A204.1 (cell line): ENCODE measurements at regions not wholly inside any gene's neighbourhood (a gene's known extent, or its start where the extent isn't known, plus 50 kb on each side); places are given as distances from the start of the nearest gene placed in this dataset.

ENCODE experiments used
- FAIRE-seq: peaks from 2 replicates; lab custom pipeline; 2012; peaks lifted over from hg19 to GRCh38; lab: Jason Lieb, UNC

DNA sequence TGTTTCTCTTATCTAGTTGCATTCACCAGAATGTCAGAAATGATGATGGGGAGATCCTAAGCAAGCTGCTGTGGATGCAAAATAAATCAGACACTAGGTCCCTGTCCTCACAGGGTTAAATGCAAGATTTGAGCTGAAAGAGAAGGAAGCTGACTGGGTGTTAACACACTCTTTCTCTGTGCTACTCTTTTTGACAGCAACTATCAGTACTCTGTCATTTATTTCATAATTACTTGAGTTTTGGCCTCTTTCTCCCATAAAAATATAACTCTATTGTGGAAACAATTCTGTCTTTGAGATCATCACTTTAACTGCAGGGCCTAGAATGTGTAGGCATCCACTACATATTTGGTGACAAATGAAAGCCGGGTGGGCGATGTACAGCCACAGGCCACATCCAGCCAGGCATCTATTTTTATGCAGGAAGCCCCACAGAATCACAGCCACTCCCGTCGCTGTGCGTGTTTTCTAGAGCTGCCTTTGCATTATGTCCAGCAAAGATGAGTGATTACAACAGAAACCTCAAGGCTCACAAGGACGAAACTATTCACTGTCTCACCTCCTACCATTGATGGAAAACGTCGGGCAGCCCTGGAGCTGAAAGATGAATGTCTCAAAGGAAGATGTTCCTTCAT lies 849.0 kb downstream of the RNF144A start:
- no peak for FAIRE-seq

DNA sequence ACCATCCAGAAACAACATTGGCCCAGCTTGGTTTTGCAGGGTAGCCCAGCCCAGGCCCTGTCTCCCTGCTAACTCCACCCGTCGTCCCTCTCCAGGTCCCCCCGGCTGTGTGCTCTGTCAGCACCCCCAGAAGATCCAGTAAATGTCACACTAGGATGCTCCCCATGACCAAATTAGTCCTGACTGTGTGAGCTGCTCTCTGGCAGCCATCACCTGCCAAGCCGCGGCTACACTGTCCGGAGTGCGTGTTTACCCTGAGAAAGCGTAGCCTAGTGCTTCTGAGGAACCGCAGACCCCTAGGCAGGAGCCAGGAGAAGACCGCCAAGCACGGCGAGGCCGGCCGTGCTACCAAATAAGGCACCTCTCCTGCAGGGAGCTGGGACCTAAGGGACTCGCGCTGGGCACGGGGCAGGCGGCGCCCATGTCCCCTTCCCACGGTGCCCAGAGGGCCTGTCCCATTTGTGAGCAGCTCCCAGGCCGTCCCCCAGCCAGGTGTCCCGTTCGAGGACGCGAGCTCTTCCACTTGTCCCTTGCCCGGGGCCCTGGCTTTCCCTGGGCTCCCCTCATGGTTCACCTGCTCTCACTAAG lies 849.9 kb downstream of the RNF144A start:
- no peak for FAIRE-seq

DNA sequence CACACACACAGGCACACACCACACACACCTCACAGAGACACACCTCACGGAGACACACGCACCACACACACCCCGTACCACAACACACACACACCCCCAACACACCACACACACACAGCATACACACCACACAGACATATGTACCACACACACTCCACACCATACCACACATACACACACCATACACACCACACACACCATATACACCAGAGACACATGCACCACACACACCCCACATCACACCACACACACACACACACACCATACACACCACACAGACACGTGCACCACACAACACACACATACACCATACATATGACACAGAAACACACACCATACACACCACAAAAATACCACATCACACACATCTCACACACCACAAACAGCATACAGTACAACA lies 850.7 kb downstream of the RNF144A start:
- no peak for FAIRE-seq

DNA sequence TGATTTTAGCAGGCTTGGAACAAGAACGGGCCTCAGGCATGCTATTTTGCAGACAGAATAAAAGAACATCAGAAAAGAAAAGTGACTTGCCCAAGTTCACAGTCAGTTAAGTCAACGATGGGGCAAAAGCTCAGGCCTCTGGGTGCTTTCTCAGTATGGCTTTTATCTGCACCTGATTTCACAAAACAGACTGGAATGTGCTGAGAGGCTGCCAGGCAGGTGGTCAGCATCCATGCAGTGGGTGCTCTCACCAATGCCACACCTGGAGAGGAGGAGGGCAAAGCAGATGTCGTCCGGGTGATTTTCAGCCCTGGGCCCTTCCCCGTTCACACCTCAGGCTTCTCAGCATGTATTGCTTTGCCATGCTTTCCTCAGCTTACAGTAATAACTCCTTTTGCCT lies 854.6 kb downstream of the RNF144A start:
- FAIRE-seq: no peak

DNA sequence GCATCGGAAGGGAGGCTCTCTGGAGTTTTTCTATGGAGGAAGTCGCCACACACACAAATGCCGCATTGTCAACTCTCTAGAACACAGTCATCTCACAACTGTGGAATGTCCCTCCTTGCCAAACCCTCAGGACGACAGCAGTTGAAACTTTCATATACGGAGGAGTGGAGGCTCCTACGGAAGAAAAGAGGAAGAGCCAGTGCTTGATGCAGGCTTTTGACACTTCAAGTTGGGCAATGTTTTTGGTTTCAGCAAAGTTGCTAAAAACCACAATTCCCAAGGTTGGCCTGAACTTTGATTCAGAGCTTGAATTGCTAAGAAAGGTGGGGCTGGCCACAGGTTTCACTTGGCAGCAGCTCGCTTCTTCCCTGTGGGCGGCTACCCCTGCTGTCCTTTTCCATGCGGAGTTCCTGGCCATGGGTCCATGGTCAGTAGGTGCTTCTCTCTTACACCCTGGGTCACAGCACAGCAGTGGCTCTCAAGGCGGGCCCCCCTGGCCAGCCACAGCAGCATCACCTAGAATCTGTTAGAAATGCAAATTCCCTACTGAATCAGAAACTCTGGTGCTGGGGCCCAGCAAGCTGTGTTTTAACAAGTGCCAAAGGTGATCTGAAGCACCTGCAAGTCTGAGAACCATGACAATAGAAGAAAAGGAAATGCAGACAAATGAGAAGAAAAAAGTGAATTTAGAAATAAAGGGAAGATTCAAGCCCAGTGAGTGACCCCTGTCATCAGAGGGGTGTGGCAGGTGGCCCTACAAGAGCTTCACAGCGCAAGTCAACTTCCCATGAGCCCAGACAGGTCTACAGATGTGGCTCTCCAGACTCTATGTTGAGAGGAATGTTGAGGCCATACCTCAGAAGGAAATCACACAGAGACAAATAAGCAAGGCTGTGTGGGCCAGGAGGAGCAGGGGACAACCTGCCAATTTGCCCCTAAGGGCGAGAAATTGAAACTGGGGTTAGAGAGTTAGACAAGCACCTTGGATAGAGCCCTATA lies 856.4 kb downstream of the RNF144A start:
- no peak for FAIRE-seq

DNA sequence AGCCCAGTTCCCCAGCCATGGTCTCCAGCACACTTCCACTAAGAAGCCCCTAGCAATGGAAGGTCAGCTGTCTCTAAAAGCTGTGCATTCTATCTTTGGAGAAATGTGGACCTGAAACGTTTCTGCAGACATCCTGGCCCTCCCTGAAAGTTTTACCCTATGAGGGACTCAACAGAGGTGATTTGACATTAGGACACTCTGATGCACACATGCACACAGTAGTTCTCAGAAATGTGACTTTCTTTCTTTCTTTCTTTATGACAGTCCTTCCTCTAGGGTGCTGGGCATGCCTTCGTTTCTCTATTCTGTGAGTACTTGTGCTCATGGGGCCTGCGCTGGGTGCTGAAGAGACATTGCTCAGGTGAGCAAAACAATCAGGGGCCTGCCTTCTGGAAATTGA lies 857.3 kb downstream of the RNF144A start:
- no peak for FAIRE-seq

DNA sequence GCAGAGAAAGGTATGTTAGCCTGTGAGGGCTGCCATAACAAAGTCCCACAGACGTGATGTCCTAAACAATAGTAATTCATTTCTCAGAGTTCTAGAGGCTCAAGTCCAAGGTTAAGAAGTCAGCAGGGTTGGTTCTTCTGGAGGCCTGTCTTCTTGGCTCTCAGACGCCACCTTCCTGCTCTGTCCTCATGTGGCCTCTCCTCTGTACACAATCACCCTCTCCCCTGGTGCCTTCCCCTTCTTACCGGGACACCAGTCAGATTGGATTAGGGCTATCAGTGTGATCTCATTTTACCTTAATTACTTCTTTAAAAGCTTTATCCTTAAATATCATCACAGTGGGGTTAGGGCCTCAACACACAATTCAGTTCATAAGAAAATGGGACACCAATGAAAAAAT lies 860.5 kb downstream of the RNF144A start:
- FAIRE-seq: no peak

DNA sequence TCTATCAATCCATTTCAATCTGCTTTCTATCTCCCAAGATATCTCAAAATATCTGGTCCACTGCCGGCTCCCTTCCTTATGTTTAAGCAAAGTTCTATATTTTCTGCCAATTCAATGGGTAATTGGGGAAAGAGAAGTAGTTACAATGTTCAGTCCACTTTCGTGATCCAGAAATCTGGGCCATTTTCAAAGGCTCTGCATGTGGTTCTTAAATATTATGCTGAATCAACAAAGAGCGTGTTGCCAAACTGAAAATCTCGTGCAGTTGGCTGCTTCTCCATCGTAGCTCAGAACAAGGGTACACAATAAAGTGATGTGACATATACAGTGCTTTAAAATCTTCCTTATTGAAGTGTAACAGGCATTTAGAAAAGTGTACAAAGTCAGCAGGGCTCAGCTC lies 863.1 kb downstream of the RNF144A start:
- no peak for FAIRE-seq

DNA sequence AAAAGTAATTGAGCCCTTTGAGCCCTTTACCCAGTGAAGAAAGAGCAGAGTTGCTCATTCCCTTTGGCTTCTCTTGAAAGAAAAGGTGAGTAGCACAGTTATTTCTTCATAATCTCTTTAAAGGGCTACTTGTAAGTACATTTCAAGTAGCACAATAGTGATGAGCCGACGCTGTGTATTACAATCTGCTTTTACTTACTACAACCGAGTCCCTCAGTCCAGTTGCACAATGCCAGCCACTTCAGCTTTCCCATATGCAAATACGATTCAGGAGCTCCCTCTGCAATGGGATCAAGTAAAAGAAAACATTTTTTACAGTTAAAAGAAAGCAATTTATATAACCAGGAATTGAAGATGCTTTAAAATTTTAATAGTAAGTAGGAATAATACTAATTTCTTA lies 868.5 kb downstream of the RNF144A start:
- FAIRE-seq: no peak

DNA sequence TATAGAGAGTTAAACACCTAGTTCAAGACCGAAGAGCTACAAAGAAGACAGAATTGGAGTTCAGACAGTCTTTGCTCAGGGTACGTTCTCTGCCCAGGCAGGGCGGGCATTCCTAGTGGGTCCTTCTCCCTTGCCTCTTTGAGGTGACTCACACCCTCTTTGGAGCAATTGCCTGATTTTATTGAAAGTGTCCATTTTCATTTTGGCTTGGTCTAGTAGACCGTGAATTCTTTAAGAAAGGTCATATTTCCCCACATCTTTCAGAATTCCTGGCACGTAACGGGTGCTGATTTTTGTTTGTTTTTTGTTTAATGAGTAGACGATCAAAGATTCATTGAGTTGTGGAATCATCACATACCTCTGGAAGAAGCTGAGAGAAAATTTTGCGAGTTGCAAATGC lies 871.5 kb downstream of the RNF144A start:
- FAIRE-seq: no peak

DNA sequence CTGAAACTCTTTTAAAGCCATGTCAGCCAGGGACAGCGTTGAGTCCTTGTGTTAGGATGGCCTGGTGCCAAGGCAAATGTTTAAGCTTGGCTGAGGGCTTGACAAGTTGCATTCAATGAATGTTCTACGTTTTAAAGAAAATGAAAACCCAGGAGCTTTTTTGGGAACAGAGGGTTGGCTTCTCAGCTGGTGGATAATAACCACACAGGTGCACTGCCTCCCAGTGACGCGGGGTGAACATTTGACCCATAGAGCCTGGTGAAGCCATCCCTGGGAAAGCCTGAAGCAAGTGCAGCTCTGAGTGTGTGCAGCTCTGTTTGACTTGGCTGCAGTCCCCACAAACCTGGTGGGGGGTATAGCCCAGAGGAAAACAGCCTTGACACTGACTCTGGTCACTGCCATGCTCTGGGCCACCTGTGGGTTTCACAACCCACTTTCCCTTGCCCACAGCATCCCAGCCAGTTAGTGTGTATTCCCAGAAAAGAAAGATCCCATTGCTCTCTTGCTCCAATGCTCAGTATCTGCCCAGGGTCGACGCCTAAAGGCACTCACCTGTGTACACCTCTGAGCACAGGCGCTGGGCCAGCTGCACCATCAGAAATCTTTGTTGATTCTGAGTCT lies 874.9 kb downstream of the RNF144A start:
- no peak for FAIRE-seq

DNA sequence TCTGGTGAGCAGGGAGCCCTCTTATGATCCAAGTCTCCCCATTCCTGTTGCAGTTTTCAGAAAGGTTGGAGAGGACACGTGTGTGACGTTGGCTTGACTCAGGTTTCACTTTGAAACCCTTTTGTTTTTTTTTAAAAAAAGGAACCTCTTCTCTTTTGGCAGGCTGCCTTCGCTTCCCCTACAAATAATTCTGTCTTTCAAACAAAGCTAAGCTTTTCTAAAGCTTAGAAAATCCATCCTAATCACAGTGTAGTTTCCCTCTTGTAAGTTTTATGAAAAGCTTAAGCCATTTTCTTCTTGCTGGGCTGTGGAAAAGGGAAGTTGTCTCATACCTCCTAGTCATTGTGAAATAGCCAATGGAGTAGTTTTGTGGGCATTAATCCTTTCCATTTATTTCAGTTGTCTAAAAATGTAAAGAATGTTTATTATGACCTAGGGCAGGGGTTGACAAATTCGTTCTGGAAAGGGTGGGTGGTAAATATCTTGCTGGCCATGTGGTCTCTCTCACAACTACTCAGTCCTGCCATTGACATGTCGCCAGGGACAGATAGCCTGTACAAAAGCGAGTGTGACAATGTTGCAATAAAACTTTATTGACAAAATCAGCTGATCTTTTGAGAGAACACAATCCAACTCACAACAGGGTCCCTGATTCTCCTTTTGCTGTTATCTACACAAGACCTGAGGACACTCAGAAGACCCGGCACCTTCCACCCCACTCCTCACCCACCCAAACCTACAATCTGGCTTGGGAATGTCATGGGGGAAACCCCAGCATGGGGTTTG lies 878.8 kb downstream of the RNF144A start:
- FAIRE-seq: no peak

DNA sequence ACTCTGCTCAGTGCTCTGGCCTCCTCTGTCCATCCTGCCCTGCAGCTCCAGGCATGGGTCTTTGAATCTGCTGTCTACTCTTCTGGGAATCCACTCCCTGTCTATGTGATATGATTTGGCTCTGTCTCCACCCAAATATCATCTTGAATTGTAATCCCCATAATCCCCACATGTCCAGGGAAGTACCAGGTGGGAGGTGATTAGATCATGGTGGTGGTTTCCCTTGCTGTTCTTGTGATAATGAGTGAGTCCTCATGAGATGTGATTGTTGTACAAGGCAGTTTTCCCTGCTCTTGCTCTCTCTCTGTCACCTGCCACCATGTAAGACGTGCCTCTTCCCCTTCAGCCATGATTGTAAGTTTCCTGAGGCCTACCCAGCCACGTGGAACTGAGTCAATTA lies 881.8 kb upstream of the ID2 start:
- no peak for FAIRE-seq

DNA sequence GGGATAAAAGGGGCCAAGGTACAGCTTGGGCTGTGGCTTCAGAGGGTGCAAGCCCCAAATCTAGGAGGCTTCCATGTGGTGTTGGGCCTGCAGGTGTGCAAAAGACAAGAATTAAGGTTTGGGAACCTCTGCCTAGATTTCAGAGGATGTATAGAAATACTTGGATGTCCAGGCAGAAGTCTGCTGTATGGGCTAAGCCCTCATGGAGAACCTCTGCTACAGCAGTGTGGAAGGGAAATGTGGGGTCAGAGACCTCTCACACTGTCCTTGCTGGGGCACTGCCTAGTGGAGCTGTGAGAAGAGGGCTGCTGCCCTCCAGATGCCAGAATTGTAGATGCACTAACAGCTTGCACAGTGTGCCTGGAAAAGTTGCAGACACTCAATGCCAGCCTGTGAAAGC lies 880.6 kb upstream of the ID2 start:
- no peak for FAIRE-seq

DNA sequence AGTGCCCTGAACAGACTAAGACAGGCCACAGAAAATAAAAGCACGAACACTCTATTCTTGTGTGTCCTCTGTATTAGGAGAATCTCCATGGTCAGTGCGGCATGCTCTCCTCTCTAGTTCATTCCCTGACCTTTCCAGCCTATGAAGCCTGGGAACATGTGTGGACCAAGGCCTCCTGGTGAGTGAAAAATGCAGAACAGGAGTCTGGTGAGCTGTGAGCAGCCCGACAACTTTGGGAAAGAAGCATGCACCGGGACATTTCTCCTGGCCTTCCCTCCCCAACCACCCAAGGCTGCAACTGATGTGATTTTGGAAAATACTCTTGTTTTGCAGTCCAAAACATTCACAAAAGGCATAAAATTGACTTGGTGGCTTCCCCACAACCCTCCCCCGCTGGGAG lies 878.3 kb upstream of the ID2 start:
- FAIRE-seq: no peak

DNA sequence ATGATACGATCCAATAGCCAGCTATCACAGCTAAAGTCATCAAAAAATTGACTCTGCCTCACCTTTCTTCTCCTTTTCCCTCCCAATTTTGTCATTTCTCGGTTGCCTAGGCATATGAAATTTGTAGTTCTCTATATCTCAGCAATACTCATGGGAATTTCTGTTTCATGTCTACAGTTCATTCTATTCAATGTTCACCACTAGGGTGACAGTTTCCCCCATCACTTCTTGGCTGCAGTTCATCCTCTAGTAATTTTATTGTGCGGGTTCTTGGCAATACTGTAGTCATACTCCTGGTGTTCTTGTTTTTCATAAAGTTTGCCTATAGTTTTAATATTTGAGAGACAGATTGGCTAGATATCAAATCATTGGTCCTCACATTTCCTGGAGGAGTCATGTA lies 872.2 kb upstream of the ID2 start:
- no peak for FAIRE-seq

DNA sequence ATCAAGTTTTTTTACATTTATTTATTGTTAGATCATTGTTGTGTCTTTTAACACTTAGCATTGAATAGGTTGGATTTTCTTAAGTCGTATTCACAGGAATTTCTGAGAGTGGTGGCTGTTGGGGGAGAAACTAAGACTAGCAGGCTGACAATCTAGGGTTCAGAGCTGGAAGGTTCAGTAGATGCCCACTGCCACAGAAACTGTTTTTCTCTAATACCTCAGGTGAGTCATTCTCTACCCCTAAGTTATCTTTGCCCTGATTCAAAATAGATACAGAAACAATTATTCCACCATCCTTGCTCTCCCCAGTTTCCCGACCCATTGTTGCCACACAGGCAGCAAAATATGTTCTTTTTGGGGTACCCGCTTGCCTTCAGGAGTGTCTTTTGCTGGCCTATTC lies 870.8 kb upstream of the ID2 start:
- no peak for FAIRE-seq

DNA sequence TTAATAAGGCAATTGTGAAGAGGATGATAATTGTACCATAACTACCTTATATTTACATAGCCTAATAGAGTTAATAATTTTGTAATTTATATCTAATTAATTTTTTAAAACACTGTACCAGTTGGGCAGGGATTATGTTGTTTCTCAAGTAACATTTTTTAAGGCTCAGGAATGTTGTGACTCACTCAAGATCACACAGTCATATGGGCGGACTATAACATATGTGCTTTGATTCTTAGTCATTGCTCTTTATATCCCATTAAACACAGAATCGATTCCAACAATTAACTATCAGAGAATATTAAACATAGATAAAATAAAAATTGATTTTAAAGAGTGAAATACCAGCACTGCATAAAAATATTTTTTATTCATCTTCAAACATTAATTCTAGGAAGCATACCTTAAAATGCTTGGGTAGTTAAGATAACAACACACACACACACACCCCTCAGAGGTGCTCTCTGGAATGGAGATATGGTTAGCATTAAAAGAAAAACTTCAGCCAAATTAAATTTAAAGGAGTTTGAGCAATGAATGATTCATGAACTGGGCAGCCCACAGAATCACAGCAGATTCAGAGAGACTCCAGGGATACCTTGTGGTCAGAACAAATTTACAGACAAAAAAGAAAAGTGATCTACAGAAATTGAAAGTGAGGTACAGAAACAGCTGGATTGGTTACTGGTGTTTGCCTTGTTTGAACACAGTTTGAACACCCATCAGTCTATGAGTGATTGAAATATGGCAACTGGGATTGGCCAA lies 869.4 kb upstream of the ID2 start:
- no peak for FAIRE-seq

DNA sequence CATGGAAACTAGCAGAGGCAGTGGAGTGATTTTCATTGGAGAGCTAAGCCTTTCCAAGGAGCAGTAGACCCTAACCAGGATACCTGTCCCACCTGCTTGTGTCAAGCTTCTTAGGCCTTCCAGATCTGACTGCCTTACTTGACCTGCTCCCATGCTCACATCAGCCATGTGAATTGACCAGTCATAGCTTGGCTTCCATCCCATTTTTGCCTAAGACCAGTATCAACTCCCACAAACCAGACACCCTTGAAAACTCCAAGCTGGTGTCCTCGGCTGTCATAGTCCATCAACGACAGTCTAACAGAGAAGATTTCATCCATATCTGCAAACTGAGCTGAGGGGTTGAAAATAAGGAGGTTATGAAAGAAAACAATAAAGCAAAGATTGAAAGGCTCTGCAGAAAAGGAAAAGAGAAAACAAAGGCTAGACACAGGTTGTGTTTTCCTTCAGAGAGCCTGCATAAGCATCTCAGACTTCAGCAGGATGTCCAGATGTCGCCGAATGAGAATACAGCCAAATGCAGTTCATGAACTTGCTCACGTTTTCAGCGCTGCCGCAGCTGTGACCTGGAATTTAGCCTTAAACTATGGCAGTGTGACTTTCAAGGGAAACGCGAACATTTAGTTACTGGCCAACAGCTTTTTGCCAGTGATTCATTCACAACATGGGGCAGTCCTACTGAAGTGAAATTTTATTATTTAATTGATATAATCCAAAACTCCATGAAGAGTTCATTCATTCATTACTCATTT lies 868.1 kb upstream of the ID2 start:
- FAIRE-seq: no peak

DNA sequence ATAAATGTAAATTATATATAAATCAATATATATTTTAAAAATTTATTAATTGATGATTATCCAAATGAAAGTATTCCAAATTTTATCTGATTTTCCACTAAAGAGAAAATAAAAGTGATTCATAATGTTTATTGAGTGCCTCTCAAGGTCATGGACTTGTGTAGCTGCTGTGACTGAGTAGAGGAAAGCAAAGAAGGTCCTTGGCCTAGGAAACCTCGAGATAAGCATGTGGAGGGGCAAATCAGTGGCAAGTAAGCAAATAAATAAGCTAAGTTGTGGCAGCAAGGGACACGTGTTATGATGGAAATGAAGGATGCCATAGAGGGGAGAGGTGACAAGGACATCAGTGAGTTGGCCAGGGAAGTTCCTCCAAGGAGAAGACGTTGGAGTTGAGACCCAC lies 866.1 kb upstream of the ID2 start:
- FAIRE-seq: no peak

DNA sequence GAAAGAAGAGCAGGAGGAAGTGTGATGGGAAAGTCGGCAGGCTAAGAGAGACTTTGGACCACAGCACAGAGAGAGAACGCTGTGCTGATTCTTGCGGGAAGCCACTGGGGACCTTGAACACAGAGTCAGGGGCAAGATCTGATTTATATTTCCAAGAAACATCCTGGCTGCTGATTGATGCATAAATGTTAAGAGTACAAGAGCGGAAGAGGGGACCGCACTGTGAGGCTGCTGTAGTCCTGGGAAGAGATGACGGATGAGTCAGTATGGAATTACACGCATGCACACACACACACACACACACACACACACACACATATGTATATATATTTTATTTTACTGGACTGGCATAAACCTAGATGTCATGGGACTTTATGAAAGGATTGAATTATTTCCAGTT lies 865.6 kb upstream of the ID2 start:
- no peak for FAIRE-seq
